Prostate gland (tissue), 2 donors: ENCODE measurements at regions not wholly inside any gene's neighbourhood (a gene's known extent, or its start where the extent isn't known, plus 50 kb on each side); places are given as distances from the start of the nearest gene placed in this dataset.

ENCODE experiments used
- DNase-seq: peaks from one replicate; pipeline ENCODE4 v3.0.0-alpha.2; 2019; ENCODE audit warnings: low spot score
- H3K27ac ChIP-seq, 2 donors: fragments of 200-600 bp; sonication (generic); 2 replicates each; pipeline ENCODE4 v1.5.1; 2017 to 2019
- H3K27me3 ChIP-seq: fragments of 200-600 bp; sonication (generic); replicated peaks from 2 replicates; pipeline ENCODE4 v1.5.1; 2019; ENCODE audit not compliant: insufficient read depth
- H3K36me3 ChIP-seq, 2 donors: fragments of 200-600 bp; sonication (generic); 1 replicate in 1 of 2; 2 replicates in 1 of 2; pipeline versions ENCODE4 v1.5.1 to v1.8.1; 2017 to 2019
- H3K4me1 ChIP-seq: fragments of 200-600 bp; sonication (generic); replicated peaks from 2 replicates; pipeline ENCODE4 v1.5.1; 2019
- H3K4me3 ChIP-seq, 2 donors: fragments of 200-600 bp; sonication (generic); 2 replicates each; pipeline ENCODE4 v1.5.1; 2017 to 2019
- H3K9me3 ChIP-seq: fragments of 200-600 bp; sonication (generic); 2 replicates; pipeline ENCODE4 v1.5.1; 2017
- POLR2A ChIP-seq: fragments of 450-650 bp; IDR thresholded peaks from one replicate; pipeline ENCODE4 v1.6.1; 2016; ENCODE audit warnings: antibody characterized with exemption, mild to moderate bottlenecking
- POLR2AphosphoS5 ChIP-seq: sonication (generic); formaldehyde crosslinking; IDR thresholded peaks from one replicate; pipeline ENCODE4 v1.6.1; 2017; ENCODE audit warnings: antibody characterized with exemption
- WGBS: methylation state at CpG from one replicate; pipeline ENCODE4 v1.1.5; 2018; 5-methylcytosine and 5-hydroxymethylcytosine counted together
- intact Hi-C: fragments of 100-400 bp; cut with DNase I; formaldehyde crosslinking; loops from one replicate; pipeline ENCODE4 v1.14.2; 2022
- TF ChIP-seq, protein P1 (sequence below), 4 experiments: fragments of 200-600 bp in 2 of 4; fragments of 450-650 bp in 2 of 4; sonication (generic) in 2 of 4; IDR thresholded peaks; 1 replicate in 3 of 4; 2 replicates in 1 of 4; pipeline ENCODE4 v1.5.1; 2016 to 2019; ENCODE audit warnings: antibody characterized with exemption in 4 of 4, mild to moderate bottlenecking in 2 of 4, moderate library complexity in 2 of 4

- TF ChIP-seq POLR2A = no peak
- TF ChIP-seq POLR2AphosphoS5 = no peak
- TF ChIP-seq, protein P1, sequence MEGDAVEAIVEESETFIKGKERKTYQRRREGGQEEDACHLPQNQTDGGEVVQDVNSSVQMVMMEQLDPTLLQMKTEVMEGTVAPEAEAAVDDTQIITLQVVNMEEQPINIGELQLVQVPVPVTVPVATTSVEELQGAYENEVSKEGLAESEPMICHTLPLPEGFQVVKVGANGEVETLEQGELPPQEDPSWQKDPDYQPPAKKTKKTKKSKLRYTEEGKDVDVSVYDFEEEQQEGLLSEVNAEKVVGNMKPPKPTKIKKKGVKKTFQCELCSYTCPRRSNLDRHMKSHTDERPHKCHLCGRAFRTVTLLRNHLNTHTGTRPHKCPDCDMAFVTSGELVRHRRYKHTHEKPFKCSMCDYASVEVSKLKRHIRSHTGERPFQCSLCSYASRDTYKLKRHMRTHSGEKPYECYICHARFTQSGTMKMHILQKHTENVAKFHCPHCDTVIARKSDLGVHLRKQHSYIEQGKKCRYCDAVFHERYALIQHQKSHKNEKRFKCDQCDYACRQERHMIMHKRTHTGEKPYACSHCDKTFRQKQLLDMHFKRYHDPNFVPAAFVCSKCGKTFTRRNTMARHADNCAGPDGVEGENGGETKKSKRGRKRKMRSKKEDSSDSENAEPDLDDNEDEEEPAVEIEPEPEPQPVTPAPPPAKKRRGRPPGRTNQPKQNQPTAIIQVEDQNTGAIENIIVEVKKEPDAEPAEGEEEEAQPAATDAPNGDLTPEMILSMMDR (IDR thresholded peaks at IDR 0.05) = no peak
- 97% methylated on average over 6 of the region's 6 CpGs for WGBS
- intact Hi-C loops = no loop called here
These were observed 323.7 kb upstream of the KLF4 start for GRCh38 chr9:107813287-107813686.

GRCh38 chr9:107810461-107810961 lies 320.9 kb upstream of the KLF4 start:
- TF ChIP-seq POLR2A (no peak), POLR2AphosphoS5 (no peak)
- TF ChIP-seq, protein P1 (IDR thresholded peaks at IDR 0.05) = no peak
- WGBS = 76% methylated on average over 6 of the region's 6 CpGs

More at GRCh38 chr9:107813287-107813686, 323.7 kb upstream of the KLF4 start:
- H3K4me1 ChIP-seq = no peaks in the 10 kb centered on the region
- H3K4me3 ChIP-seq = no peak overlapping the region
- H3K9me3 ChIP-seq = no peaks in the 10 kb centered on the region
- no peaks in the 10 kb centered on the region for H3K27me3 ChIP-seq
- no peaks in the 10 kb centered on the region for H3K36me3 ChIP-seq
- H3K27ac ChIP-seq = no peak overlapping the region
- no peak for DNase-seq

GRCh38 chr9:107809871-107810460 lies 320.4 kb upstream of the KLF4 start:
- 55% methylated on average over 5 of the region's 5 CpGs for WGBS
- TF ChIP-seq POLR2A (no peak), POLR2AphosphoS5 (no peak)
- TF ChIP-seq, protein P1 (IDR thresholded peaks at IDR 0.05) = no peak
- H3K4me3 ChIP-seq = no peak overlapping the region
- no peaks in the 10 kb centered on the region for H3K9me3 ChIP-seq
- no peaks in the 10 kb centered on the region for H3K36me3 ChIP-seq
- no peak overlapping the region for H3K27ac ChIP-seq
- H3K27me3 ChIP-seq = no peaks in the 10 kb centered on the region
- no peaks in the 10 kb centered on the region for H3K4me1 ChIP-seq
- intact Hi-C loops = no loop called here
- no peak for DNase-seq

More at GRCh38 chr9:107810461-107810961, 320.9 kb upstream of the KLF4 start:
- H3K36me3 ChIP-seq = no peaks in the 10 kb centered on the region
- intact Hi-C loops = no loop called here
- H3K4me3 ChIP-seq = no peak overlapping the region
- DNase-seq = no peak
- H3K9me3 ChIP-seq = no peaks in the 10 kb centered on the region
- no peaks in the 10 kb centered on the region for H3K27me3 ChIP-seq
- no peak overlapping the region for H3K27ac ChIP-seq
- H3K4me1 ChIP-seq = no peaks in the 10 kb centered on the region

- H3K4me3 ChIP-seq = no peak overlapping the region
- WGBS = 92% methylated on average over 4 of the region's 4 CpGs
- no peak for TF ChIP-seq POLR2A
- TF ChIP-seq, protein P1 (IDR thresholded peaks at IDR 0.05) = no peak
- no peak overlapping the region for H3K27ac ChIP-seq
- no peaks in the 10 kb centered on the region for H3K9me3 ChIP-seq
- no peaks in the 10 kb centered on the region for H3K36me3 ChIP-seq
- no peaks in the 10 kb centered on the region for H3K27me3 ChIP-seq
- DNase-seq = no peak
- intact Hi-C loops = no loop called here
- no peaks in the 10 kb centered on the region for H3K4me1 ChIP-seq
These were observed 317.6 kb upstream of the KLF4 start for GRCh38 chr9:107807183-107807582.

- Histone ChIP-seq H3K36me3 (no peaks in the 10 kb centered on the region), H3K4me3 (no peak overlapping the region), H3K27ac (no peak overlapping the region), H3K27me3 (no peaks in the 10 kb centered on the region), H3K4me1 (no peaks in the 10 kb centered on the region), H3K9me3 (no peaks in the 10 kb centered on the region)
- WGBS = 37% methylated on average over 2 of the region's 2 CpGs
- TF ChIP-seq POLR2AphosphoS5 = no peak
- TF ChIP-seq, protein P1 (IDR thresholded peaks at IDR 0.05) = no peak
- intact Hi-C loops = no loop called here
- DNase-seq = no peak
These were observed 315.6 kb upstream of the KLF4 start for GRCh38 chr9:107805201-107805600.
